GM20000 (cell line): ENCODE measurements at regions not wholly inside any gene's neighbourhood (a gene's known extent, or its start where the extent isn't known, plus 50 kb on each side); places are given as distances from the start of the nearest gene placed in this dataset.
"Not testable (repeated sequence)": the region's sequence is repeated elsewhere in the genome, so short reads cannot be mapped to it uniquely, and the experiment has no call there.

Source experiments
- DNase-seq: peaks from one replicate; pipeline ENCODE4 v3.0.0; 2012; ENCODE audit warnings: low spot score
- CTCF ChIP-seq: IDR thresholded peaks from 2 replicates; pipeline ENCODE4 v1.5.1; 2012; ENCODE audit warnings: mild to moderate bottlenecking, control low read depth; ENCODE audit errors: extremely low read depth, missing control alignments

- TF ChIP-seq CTCF, result no peak
- DNase-seq, result no peak
These were observed 150.9 kb downstream of the ZNF22 start for GRCh38 chr10:45151467-45152214.

- DNase-seq, result no peak
- no peak for TF ChIP-seq CTCF
These were observed 152.0 kb downstream of the ZNF22 start for GRCh38 chr10:45152726-45153125.

- TF ChIP-seq CTCF, result no peak
These were observed 153.8 kb downstream of the ZNF22 start for GRCh38 chr10:45154502-45154901.

GRCh38 chr10:45155784-45156183 lies 155.1 kb downstream of the ZNF22 start:
- TF ChIP-seq CTCF, result no peak
- DNase-seq, result no peak

More at GRCh38 chr10:45154502-45154901, 153.8 kb downstream of the ZNF22 start:
- DNase-seq, result no peak

- no peak for DNase-seq
- no peak for TF ChIP-seq CTCF
These were observed 155.1 kb downstream of the OR13A1 start for GRCh38 chr10:45160271-45160670.

GRCh38 chr10:45163315-45163975 lies 152.0 kb downstream of the OR13A1 start:
- TF ChIP-seq CTCF, result no peak
- no peak for DNase-seq

- DNase-seq, result not testable (repeated sequence)
These were observed 139.8 kb downstream of the OR13A1 start for GRCh38 chr10:45175520-45176118.
